HG03064 (cell line): ENCODE measurements at regions not wholly inside any gene's neighbourhood (a gene's known extent, or its start where the extent isn't known, plus 50 kb on each side); places are given as distances from the start of the nearest gene placed in this dataset.

Experiments used
- ATAC-seq: cut with Tn5 transposase; IDR thresholded peaks from one replicate; pipeline ENCODE4 v1.9.1; 2021; ENCODE audit warnings: low read depth; ENCODE audit not compliant: unreplicated experiment

GRCh38 chr14:31993521-31993951, 83.6 kb upstream of the ARHGAP5 start:
- ATAC-seq = no peak

GRCh38 chr14:31994391-31995033, 82.6 kb upstream of the ARHGAP5 start:
- ATAC-seq = no peak

GRCh38 chr14:32003585-32003984, 73.5 kb upstream of the ARHGAP5 start:
- ATAC-seq = no peak

- no peak for ATAC-seq
These were observed 72.8 kb upstream of the ARHGAP5 start for GRCh38 chr14:32004300-32004699.

- ATAC-seq = no peak
These were observed 71.5 kb upstream of the ARHGAP5 start for GRCh38 chr14:32005628-32006027.

- ATAC-seq = no peak
These were observed 70.6 kb upstream of the ARHGAP5 start for GRCh38 chr14:32006263-32007110.

- ATAC-seq = no peak
These were observed 69.2 kb upstream of the ARHGAP5 start for GRCh38 chr14:32007755-32008362.

GRCh38 chr14:32008602-32009193, 68.4 kb upstream of the ARHGAP5 start:
- no peak for ATAC-seq

GRCh38 chr14:32009221-32009975, 67.7 kb upstream of the ARHGAP5 start:
- ATAC-seq = no peak

- ATAC-seq = no peak
These were observed 67.0 kb upstream of the ARHGAP5 start for GRCh38 chr14:32009976-32010581.

- no peak for ATAC-seq
These were observed 66.4 kb upstream of the ARHGAP5 start for GRCh38 chr14:32010604-32011125.

GRCh38 chr14:32011225-32011624, 65.9 kb upstream of the ARHGAP5 start:
- ATAC-seq = no peak

GRCh38 chr14:32012062-32012461, 65.0 kb upstream of the ARHGAP5 start:
- ATAC-seq = no peak

- ATAC-seq = no peak
These were observed 64.5 kb upstream of the ARHGAP5 start for GRCh38 chr14:32012571-32012970.

- no peak for ATAC-seq
These were observed 64.0 kb upstream of the ARHGAP5 start for GRCh38 chr14:32013083-32013482.

GRCh38 chr14:32014057-32014456, 63.0 kb upstream of the ARHGAP5 start:
- ATAC-seq = no peak

GRCh38 chr14:32014498-32014897, 62.6 kb upstream of the ARHGAP5 start:
- no peak for ATAC-seq

GRCh38 chr14:32015166-32015565, 61.9 kb upstream of the ARHGAP5 start:
- ATAC-seq = no peak

GRCh38 chr14:32017587-32017986, 59.5 kb upstream of the ARHGAP5 start:
- ATAC-seq = no peak
